ENCODE measurements at regions not wholly inside any gene's neighbourhood (a gene's known extent, or its start where the extent isn't known, plus 50 kb on each side); places are given as distances from the start of the nearest gene placed in this dataset.

GRCh38 chr7:119127706-119128105, 903.2 kb downstream of the ANKRD7 start:
- TF ChIP-seq ZC3H10 (CRISPR knock-in tag; IDR thresholded peaks at IDR 0.05) (no peak), RARB (CRISPR knock-in tag; IDR thresholded peaks at IDR 0.05) (no peak), ZNF8 (CRISPR knock-in tag; IDR thresholded peaks at IDR 0.05) (no peak), BACH2 (CRISPR knock-in tag; IDR thresholded peaks at IDR 0.05; ENCODE audit: borderline replicate concordance) (no peak), TCF4 (CRISPR knock-in tag; IDR thresholded peaks at IDR 0.05; ENCODE audit: borderline replicate concordance) (no peak), PPARA (CRISPR knock-in tag; IDR thresholded peaks at IDR 0.05; ENCODE audit: borderline replicate concordance) (no peak), ZNF565 (CRISPR knock-in tag; conservative IDR thresholded peaks at IDR 0.05; ENCODE audit: low read depth) (no peak), ZFP30 (CRISPR knock-in tag; IDR thresholded peaks at IDR 0.05) (no peak), ZFP3 (CRISPR knock-in tag; IDR thresholded peaks at IDR 0.05) (no peak), ISL1 (CRISPR knock-in tag; IDR thresholded peaks at IDR 0.05) (no peak), OSR1 (CRISPR knock-in tag; IDR thresholded peaks at IDR 0.05) (no peak), TSHZ2 (CRISPR knock-in tag; IDR thresholded peaks at IDR 0.05) (no peak), ARNTL (CRISPR knock-in tag; IDR thresholded peaks at IDR 0.05; ENCODE audit: borderline replicate concordance, low read depth) (no peak), ZNF70 (CRISPR knock-in tag; IDR thresholded peaks at IDR 0.05) (no peak), CSDC2 (CRISPR knock-in tag; IDR thresholded peaks at IDR 0.05) (no peak), ESRRG (CRISPR knock-in tag; IDR thresholded peaks at IDR 0.05) (no peak)
- TF ChIP-seq, protein P1, sequence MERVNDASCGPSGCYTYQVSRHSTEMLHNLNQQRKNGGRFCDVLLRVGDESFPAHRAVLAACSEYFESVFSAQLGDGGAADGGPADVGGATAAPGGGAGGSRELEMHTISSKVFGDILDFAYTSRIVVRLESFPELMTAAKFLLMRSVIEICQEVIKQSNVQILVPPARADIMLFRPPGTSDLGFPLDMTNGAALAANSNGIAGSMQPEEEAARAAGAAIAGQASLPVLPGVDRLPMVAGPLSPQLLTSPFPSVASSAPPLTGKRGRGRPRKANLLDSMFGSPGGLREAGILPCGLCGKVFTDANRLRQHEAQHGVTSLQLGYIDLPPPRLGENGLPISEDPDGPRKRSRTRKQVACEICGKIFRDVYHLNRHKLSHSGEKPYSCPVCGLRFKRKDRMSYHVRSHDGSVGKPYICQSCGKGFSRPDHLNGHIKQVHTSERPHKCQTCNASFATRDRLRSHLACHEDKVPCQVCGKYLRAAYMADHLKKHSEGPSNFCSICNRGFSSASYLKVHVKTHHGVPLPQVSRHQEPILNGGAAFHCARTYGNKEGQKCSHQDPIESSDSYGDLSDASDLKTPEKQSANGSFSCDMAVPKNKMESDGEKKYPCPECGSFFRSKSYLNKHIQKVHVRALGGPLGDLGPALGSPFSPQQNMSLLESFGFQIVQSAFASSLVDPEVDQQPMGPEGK (CRISPR knock-in tag; IDR thresholded peaks at IDR 0.05; ENCODE audit: borderline replicate concordance), result no peak
- no peak for ATAC-seq

DNA sequence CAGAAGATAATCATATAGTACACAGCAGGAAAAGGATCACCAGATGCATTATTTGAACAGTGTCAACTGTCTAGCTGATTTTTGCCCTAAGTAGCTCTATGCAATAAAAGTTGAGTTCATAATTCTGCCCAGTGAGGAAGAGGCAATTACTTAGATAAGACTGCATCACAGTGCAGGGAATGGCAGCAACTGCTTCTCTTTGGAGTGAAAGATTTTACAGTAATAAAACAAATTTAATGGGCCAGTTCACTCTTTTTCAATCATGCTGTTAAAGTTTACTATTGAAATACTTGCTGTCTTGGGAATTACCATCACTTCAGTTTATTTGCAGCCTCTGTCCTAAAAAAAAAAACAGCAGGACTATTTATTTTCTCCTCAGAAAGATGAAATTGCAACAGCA, 907.9 kb downstream of the ANKRD7 start:
- TF ChIP-seq BACH2 (CRISPR knock-in tag; IDR thresholded peaks at IDR 0.05; ENCODE audit: borderline replicate concordance) (no peak), GLIS3 (CRISPR knock-in tag; IDR thresholded peaks at IDR 0.05) (no peak)
- TF ChIP-seq, protein P1 (CRISPR knock-in tag; IDR thresholded peaks at IDR 0.05; ENCODE audit: borderline replicate concordance), result no peak
- no peak for ATAC-seq

- TF ChIP-seq, protein P2, sequence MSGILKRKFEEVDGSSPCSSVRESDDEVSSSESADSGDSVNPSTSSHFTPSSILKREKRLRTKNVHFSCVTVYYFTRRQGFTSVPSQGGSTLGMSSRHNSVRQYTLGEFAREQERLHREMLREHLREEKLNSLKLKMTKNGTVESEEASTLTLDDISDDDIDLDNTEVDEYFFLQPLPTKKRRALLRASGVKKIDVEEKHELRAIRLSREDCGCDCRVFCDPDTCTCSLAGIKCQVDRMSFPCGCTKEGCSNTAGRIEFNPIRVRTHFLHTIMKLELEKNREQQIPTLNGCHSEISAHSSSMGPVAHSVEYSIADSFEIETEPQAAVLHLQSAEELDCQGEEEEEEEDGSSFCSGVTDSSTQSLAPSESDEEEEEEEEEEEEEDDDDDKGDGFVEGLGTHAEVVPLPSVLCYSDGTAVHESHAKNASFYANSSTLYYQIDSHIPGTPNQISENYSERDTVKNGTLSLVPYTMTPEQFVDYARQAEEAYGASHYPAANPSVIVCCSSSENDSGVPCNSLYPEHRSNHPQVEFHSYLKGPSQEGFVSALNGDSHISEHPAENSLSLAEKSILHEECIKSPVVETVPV (CRISPR knock-in tag; IDR thresholded peaks at IDR 0.05), result no peak
- no peak for TF ChIP-seq CREB5 (CRISPR knock-in tag; IDR thresholded peaks at IDR 0.05; ENCODE audit: low read depth)
- TF ChIP-seq GLIS3 (CRISPR knock-in tag; IDR thresholded peaks at IDR 0.05), result no peak
- no peak for TF ChIP-seq ZC3H10 (CRISPR knock-in tag; IDR thresholded peaks at IDR 0.05)
- no peak for TF ChIP-seq OSR1 (CRISPR knock-in tag; IDR thresholded peaks at IDR 0.05)
- no peak for TF ChIP-seq POU6F1 (CRISPR knock-in tag; IDR thresholded peaks at IDR 0.05; ENCODE audit: borderline replicate concordance, low read depth)
- TF ChIP-seq CSDC2 (CRISPR knock-in tag; IDR thresholded peaks at IDR 0.05), result no peak
- TF ChIP-seq ZNF8 (CRISPR knock-in tag; IDR thresholded peaks at IDR 0.05), result no peak
- TF ChIP-seq ISL1 (CRISPR knock-in tag; IDR thresholded peaks at IDR 0.05), result no peak
- no peak for ATAC-seq
These were observed 942.9 kb downstream of the ANKRD7 start for GRCh38 chr7:119167431-119167830.

All from SK-N-SH treated with all-trans-retinoic acid at 6 μM for 48 hours (cell line).